ENCODE measurements at regions not wholly inside any gene's neighbourhood (a gene's known extent, or its start where the extent isn't known, plus 50 kb on each side); places are given as distances from the start of the nearest gene placed in this dataset.

DNA sequence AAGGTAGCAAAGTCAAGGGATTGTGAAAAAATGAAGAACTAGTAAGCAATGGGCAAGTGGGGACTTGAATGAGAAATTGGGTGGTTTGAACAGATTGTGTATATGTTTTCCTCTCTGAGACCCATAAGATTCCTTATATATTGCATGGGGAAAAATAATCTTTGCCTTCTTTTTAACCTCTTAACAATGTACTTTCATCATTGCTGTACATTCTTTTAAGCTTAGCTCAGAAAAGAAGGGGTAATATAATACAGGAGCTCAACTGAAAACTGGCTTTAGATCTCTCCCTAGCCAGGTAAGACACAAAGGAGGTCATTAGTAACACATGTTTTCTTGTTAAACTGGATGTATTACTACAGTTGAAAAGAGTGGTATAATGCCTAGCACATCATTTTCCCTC lies 287.2 kb downstream of the RNF144B start:
- no peak for DNase-seq (ENCODE audit: low spot score)

DNA sequence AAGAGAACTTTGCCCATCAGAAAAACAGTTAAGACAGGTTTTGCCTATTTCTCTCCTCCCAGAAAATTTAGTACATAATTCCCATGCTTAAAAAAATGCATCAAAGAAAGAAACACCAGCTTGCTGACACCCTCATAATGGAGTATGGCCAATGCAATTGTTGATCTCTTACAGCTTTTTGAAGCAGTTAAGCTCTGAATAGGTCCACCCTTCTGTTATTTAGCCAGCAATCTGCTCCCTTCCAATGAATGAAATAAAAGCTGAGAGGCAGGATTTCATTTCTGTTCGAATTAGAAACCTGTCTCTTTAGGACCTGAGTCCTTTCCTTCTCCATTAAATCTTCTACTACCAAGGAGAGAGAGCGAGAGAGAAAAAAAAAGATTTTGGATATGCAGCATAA lies 288.7 kb downstream of the RNF144B start:
- DNase-seq (ENCODE audit: low spot score), result no peak

DNA sequence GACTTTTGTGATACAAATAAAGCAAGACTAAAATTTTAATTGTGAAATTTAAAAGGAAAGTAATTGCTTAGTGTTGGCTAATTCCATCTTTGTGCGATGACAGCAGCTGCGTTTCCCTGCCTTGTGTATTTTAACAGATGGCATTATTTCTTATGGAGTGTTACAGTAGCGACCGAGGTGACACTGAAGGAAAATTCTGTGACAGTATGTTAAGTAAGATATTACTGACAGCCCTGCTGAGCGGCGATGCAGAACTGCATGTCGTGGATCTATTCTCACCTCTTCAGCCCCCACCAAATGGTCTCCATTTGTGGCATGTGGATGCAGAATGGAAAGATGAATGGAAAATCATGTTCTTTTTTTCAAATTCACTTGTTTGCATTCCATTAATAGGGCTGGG lies 289.4 kb downstream of the RNF144B start:
- DNase-seq (ENCODE audit: low spot score), result no peak

DNA sequence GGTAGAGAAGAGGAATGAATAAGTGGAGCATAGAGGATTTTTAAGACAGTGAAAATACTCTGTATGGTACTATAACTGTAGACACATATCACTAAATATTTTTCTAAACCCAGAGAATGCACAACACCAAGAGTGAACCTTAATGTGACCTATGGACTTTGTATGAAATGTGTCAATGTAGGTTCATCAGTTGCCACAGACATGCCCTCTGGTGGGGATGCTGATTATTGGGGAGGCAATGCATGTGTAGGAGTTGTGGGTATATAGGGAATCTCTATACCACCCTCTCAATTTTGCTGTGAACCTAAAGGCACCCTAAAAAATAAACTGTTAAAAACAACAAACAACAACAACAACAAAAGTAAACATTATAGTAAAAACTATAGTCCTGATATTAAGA lies 293.7 kb downstream of the RNF144B start:
- no peak for DNase-seq (ENCODE audit: low spot score)

DNA sequence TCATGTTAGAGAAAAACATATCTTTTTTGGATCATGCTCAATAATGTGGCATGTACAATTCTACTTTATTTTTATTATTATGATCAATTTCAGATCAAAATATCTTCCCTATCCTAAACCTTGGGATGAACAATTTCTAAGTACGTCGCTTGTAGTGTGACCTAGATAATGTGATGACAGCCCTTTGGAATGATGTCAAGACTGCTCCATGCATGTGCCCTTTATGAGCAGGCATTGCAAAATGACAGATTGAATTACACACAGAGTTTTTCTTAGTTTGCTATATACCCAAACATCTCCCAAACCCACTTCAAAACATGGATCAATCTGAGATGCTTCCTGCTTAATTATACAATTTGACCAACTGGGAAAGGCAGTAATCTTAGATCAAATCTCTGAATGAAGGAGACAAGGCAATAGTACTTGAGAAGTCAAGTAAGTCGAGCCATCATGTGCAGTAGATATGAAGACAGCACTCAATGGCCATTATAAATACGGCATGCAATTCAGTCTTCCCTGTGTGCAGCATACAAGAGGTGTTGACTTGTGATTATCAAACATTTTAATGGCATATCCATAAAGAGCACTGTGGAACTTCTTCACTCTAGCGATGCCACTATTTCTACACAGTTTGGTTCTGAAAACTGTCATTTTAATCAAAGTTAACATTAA lies 294.8 kb downstream of the RNF144B start:
- no peak for DNase-seq (ENCODE audit: low spot score)

DNA sequence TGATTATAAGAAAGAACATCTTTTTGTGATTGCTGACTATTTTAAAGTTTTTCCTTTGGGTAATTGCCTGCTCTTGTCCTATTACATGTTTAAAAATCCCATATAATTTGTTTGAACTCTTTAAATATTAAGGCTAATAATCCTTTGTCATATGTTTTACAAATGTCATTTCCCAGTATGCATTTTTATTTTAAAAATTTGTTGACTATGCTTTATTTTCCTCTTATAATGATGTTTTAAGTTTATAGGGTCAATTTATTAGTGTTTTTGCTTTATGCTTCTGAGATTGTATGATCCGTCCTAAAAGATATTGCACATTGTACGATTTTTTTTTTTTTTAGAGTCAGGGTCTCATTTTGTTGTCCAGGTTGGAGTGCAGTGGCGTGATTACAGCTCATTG lies 297.2 kb downstream of the RNF144B start:
- DNase-seq (ENCODE audit: low spot score), result no peak

DNA sequence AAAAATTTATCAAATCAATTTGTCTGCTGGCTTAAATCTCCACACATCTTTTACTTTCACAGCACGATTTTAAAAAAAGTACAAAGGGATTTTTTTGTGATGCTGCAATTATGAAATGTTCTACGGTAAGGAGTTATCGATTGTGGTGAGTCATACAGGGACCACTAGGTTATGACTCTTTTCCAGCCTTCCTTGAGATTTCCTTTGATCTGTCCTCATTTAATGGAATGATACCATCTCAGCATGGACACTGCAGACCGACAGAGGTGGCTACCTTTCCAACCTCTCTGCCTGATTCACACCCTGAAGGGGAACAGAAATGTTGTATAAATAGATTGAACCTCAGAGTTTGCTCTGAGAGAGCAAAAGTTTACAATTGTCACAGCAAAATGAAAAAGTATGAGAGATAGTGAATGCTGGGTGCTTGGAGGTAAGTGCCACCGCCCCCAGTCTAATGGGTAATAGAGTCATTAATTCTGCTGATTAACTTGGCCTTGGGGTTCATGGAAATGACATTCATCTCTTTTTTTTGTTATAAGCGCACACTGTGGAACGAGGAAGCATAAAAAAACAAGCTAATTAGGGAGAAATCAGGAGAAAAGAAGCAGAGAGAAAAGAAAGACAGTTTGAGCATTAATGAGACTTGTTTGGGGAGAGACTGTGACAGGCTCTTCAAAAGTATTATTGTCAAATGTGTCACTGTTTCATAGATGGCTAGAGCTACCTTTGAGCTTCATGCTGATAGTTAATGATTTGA lies 306.0 kb downstream of the RNF144B start:
- no peak for DNase-seq (ENCODE audit: low spot score)

DNA sequence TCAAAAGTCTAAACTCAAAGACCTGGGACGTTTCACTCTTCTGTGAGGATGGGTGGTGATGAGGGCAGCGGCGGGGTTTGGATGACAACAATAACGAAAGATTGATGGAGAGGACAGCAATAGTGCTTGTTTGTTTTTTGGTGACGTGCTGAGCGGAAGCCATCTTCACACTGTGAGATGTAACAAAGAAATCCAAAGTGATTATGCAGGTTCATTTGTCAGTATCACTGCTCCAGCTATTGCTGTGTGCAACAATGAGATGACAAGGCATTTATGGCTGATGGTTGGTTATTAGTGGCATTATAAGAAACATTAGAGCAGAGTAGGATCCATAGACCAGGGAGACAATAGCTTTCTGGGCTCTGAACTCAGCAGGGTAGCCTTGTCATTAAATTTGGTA lies 306.7 kb downstream of the RNF144B start:
- no peak for DNase-seq (ENCODE audit: low spot score)

DNA sequence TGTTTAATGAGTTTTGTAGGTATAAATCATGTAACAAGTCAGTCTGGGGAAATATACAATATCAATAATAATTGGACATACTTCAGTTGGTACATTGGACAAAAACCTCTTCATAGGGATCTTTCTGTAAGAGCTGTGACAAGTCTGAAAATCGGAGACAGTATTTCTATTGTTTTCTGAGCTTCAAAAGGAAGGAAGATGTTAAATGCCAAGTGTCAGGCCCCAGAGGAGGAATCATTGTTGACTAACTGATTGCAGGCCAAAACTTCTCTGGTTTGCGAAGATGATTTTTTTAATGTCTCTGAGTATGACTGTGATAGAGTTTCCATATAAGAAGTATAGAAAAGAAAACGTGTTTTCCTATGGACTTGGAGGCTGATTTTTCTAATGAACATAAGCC lies 316.4 kb downstream of the RNF144B start:
- DNase-seq (ENCODE audit: low spot score), result no peak

DNA sequence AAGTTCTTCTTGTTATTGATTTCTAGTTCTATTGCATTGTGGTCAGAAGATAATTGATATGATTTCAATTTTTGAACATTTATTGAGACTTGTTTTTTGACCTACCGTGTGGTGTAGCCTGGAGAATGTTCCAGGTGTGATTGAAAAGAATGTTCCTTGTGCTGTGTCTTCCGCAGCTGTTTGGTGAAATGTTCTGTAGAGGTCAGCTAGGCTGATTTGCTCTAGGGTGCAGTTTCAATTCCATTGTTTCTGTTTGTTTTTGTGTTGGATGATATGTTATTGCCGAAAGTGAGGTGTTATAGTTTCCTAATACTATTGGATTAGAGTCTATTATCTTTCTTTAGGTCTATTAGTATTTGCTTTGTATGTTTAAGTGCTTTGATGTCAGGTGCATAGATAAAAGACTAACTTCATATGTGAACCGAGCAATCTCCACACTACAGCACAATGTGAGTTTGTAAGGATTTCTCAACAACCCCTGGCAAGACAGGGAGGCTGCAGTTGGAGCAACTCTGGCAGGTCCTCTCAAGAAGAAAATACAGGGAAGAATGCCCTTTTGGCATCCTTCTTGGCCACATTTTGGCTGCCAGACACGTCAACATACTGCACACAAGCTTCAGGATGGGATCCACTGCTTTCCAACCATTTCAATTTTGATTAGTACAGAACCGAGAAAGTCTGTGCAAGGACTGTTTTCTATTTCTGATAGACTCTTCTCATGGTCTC lies 320.7 kb downstream of the RNF144B start:
- DNase-seq (ENCODE audit: low spot score), result no peak

DNA sequence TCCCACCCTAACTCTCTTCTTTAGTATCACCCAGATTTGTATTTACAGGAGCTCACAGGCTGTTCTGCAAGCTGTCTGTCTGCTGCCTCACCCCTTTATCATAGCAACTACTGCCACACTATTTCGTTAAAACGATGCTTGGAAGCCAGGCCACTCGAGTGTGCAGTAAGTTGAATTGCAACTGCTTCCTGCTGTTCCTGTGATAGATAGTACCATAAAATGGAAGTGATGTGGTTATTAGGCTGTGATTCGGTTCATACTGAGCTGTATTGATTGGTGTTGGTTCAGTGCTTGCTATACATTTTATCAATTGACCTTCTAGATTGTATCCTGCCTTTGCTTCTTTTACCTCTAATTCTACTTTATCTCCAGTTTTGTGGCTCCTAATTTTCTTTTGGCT lies 325.4 kb downstream of the RNF144B start:
- no peak for DNase-seq (ENCODE audit: low spot score)

DNA sequence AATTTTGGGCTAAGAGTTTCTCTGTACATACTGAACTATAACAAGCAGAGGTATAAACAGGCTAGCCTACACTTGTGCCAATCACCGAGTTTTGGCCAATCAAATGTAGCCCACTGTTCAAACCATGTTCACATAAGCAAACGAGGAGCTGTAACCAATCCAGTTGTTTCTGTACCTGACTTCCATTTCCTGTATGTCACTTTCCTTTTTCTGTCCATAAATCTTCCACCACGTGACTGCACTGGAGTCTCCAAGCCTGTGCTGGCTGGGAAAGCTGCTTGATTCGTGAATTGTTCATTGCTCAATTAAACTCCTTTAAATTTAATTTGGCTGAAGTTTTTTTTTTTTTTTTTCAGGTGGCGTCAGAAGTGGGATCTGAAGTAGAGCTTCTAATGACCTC lies 332.9 kb downstream of the RNF144B start:
- DNase-seq (ENCODE audit: low spot score), result no peak

DNA sequence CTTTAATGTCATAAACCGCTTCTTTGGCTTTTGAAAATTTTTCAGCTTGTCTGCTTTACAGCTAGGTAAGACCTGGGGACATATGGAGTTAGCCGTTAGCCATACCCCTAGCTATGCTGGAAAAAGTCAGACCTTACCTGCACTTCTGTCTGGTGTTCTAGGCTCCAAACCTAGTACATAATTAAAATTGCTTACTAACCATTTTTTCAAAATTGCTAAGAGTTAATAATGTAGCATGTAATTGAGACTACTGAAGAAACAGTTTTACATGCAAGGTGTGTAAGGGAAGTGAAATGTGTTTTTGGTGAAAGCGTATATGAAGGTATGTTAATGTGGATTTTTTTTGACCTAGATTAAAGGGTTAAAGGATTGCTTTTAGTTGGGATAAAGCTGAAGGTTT lies 336.9 kb downstream of the RNF144B start:
- no peak for DNase-seq (ENCODE audit: low spot score)

DNA sequence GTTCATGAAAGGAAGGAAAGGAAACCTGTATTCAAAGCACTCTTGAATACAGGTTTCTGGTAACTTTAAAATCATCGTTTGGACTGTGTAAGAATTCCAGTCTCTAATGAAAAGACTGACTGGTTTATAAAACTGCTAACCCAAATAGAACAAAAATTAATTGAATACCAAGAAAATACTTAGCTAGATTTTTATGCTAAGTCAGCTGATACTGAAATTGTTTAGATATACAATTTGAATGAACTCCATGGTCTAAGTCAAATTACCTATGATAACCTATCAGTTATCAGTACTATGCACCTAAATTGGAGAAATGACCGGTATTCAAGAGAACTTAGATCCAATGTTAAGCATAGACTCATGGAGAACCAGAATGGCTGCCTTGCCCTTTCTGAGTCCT lies 338.3 kb downstream of the RNF144B start:
- no peak for DNase-seq (ENCODE audit: low spot score)

DNA sequence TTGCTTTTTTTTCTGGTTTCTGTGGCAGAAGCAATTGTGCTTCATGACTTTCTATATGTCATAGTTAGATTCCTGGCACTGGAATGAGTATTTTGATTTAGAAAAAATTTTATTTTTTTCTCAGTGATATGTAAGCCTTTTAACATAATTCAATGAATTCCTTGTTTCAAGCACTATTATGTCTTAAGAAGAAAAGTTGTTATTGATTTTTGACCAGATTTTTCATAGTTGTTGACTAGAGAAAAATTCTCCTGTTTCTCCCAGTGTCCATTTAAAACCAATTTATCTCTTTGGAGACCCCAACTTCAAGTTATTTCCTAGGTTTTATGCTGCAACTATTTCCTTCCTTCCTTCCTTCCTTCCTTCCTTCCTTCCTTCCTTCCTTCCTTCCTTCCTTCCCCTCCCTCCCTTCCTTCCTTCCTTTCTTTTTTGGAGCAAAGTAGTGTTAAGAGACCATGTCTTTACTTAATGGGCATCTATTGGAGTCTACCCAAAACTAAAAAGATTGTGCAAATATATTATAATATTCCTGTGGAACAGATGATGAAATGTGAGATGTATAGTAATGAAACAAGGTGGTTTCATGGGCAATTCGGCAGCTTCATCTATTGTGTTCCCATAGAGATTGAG lies 346.9 kb downstream of the RNF144B start:
- no peak for DNase-seq (ENCODE audit: low spot score)

DNA sequence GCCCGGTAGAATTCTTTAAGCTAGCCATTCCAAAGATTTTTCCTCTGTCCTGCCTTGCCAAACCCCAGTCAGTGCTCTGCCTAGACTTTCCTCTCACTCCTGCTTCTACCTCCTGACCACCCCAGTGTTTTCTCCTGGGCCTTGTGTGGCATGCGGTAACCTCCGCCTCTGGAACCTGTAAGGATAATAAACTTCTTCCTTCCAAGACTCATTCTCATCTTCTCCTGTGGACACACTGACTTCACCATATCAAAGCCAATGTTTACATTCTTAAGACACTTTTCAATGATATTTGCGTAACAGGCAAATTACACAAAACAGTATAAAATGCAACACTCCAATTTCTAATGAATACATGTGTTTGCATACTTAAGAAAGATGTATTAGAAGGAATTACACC lies 354.6 kb downstream of the RNF144B start:
- no peak for DNase-seq (ENCODE audit: low spot score)

DNA sequence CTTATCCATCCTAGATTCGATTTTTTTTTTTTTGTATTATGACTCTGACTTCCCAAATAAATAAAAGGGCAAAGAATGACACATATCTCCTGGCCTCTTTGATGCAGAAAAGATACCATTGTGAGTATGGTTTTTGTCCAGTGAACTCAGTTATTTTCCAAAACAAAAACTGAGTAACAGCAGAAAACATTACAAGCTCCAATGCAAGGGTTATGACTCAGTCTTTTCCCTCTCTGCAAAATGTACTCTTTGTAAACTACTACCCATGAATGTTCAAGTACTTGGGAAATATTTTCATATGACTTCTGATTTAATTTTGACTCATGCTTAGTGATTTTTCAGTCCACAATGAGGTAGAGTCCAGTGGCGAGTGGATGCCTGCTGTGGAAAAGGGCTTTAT lies 355.3 kb downstream of the RNF144B start:
- no peak for DNase-seq (ENCODE audit: low spot score)

DNA sequence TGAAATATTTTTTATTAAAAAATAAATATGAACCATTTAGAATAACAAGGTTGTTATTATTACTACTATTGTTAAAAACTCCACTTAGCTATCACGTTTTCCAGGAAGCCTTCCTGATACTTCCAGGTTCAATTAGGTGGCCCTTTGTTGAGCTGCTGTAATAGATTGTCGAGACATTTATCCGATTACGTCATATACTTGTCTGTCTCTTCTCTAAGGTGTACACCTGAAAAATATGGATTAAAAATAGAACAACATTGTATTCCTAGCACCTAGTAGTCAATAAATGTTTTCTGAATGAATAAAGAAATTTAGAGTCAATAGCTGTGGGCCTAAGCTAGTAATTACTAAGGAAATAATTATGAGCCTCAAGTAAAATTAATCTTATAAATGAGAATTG lies 359.6 kb downstream of the RNF144B start:
- DNase-seq (ENCODE audit: low spot score), result no peak

DNA sequence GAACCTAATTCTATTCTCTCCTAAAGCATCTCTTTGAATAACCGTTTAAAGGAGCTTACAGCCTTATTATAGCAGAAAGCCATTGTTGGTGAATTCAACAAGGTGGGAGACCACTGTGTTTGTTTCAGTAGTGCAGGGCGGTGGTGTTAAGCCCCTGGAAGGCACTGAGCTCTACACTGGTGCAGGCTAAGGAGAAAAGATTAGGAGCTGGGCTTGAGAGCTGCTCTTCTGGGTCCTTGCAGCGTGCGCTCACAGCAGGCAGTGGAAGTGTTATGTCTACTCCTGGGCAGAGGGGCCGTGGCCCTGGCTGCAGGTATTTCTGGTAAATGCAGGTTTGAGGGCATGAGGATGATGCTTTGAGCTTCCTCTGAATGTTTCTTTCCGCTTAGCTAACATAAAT lies 361.2 kb downstream of the RNF144B start:
- no peak for DNase-seq (ENCODE audit: low spot score)

DNA sequence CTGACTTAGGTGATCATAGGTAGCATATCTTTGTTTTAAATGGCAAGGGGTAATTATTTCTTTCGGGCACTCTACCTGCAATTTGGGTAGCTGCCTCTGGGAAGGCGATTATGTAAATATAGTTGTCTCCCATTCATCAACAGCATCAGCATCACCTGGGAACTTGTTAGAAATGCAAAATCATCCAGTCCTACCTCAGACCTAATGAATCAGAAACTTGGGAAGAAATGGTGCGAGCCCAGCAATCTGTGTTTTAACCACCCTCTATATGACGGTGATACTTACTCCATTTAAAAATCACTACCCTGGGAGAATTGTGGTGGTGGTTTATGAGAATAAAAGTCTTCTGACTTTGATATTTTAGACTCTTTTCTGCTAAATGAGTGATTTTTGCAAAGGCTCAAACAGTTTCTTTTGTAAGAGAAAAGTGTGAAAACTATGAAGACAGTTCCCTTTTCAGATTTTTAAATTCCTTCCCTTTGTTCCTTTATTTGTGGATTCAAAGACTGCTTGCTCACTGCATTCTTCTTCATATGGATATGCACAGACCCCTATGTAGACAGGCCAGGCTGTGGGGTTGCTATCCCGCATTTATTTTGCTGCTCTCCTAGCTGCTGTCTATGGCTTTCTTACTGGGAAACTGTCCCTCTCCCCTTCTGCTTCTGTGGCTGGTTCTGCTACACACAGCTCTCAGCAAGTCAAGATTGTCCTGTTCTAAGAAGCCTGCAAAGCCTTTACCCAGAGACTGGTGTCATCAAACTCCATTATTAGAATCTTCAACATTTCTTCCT lies 365.3 kb downstream of the RNF144B start:
- DNase-seq (ENCODE audit: low spot score), result no peak

DNA sequence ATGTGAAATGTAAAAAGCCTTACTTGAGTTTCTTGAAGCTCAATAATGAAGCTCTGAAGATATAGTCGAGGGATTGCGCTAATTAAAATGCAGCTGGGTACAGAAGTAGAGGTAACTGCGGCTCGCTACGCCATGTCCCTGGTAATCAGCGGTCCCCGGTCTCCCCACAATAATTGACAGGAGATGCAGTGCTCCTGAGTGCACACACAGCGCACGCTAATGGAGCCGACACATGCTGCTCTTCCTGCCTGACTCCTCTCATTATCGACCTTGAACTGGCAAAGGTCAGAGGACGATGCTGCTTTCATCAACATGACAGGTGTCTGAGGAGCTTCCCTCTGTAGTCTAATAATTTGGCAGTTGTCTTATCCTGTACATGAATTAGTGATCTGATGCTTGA lies 365.9 kb downstream of the RNF144B start:
- DNase-seq (ENCODE audit: low spot score), result no peak

DNA sequence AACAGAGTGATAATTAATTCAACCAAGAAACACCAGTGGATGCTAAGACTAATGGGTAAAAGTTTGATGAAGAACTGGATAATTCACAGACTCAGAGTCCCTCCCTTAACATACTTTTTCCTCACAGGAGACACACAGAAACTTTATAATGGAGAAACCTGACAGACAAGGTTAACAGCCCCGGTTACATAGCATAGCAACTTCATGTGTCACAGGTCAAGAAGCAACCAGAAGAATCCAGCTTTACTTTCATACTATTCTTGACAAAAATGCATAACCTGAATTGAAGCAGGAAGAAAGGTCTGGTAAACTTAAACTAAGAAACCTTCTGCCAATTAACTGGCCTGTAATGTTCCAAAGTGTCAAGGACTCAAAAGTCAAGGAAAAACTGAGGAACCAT lies 375.9 kb downstream of the RNF144B start:
- no peak for DNase-seq (ENCODE audit: low spot score)

Data from AG08396 (cell line).